CD14-positive monocyte (primary cell): ENCODE measurements at regions not wholly inside any gene's neighbourhood (a gene's known extent, or its start where the extent isn't known, plus 50 kb on each side); places are given as distances from the start of the nearest gene placed in this dataset.

ENCODE experiments used
- DNase-seq, 3 donors: peaks; one replicate each; pipeline ENCODE4 v3.0.0-alpha.2; 2011 to 2022
- H2AFZ ChIP-seq: 2 replicates; pipeline ENCODE4 v1.6.0; 2012; ENCODE audit warnings: mild to moderate bottlenecking, low read depth, low read length, inconsistent platforms; ENCODE audit not compliant: insufficient read depth, poor library complexity, severe bottlenecking
- H3K27ac ChIP-seq, 2 donors: 1 replicate in 1 of 2; 2 replicates in 1 of 2; pipeline ENCODE4 v1.5.1; 2012 to 2013; ENCODE audit warnings: low read length in 2 of 2, control low read depth in 1 of 2, inconsistent platforms in 1 of 2, low read depth in 1 of 2, mild to moderate bottlenecking in 1 of 2
- H3K27me3 ChIP-seq, 2 donors: one replicate each; pipeline versions ENCODE4 v1.6.0 to v1.6.1; 2011 to 2013; ENCODE audit warnings: low read length in 2 of 2; ENCODE audit not compliant: control insufficient read depth in 2 of 2, insufficient read depth in 2 of 2
- H3K36me3 ChIP-seq, 2 donors: replicated peaks in 1 of 2; 1 replicate in 1 of 2; 2 replicates in 1 of 2; pipeline versions ENCODE4 v1.5.1 to v1.6.1; 2012 to 2013; ENCODE audit warnings: low read length in 2 of 2, control low read depth in 1 of 2, inconsistent platforms in 1 of 2, mild to moderate bottlenecking in 1 of 2; ENCODE audit not compliant: insufficient read depth in 2 of 2, control insufficient read depth in 1 of 2
- H3K4me1 ChIP-seq, 2 donors: 1 replicate in 1 of 2; 2 replicates in 1 of 2; pipeline versions ENCODE4 v1.5.1 to v1.6.1; 2012 to 2013; ENCODE audit warnings: low read length in 2 of 2, control low read depth in 1 of 2, inconsistent platforms in 1 of 2, mild to moderate bottlenecking in 1 of 2, moderate library complexity in 1 of 2; ENCODE audit not compliant: insufficient read depth in 2 of 2, control insufficient read depth in 1 of 2
- H3K4me2 ChIP-seq: replicated peaks from 2 replicates; pipeline ENCODE3; 2012; ENCODE audit warnings: low read length, moderate library complexity, mild to moderate bottlenecking; ENCODE audit not compliant: poor library complexity, severe bottlenecking; ENCODE audit errors: extremely low read depth
- H3K4me3 ChIP-seq, 3 experiments: fragments of 200-600 bp in 1 of 3; sonication (generic) in 1 of 3; replicated peaks in 1 of 3; 1 replicate in 2 of 3; 2 replicates in 1 of 3; pipeline ENCODE4 v1.5.1; 2011 to 2013; ENCODE audit warnings: low read length in 3 of 3, mild to moderate bottlenecking in 3 of 3, control low read depth in 2 of 3, low read depth in 2 of 3, inconsistent platforms in 1 of 3, moderate library complexity in 1 of 3
- H3K79me2 ChIP-seq: 2 replicates; pipeline ENCODE4 v1.6.0; 2012; ENCODE audit warnings: mild to moderate bottlenecking, control low read depth, inconsistent platforms, low read length, moderate library complexity; ENCODE audit not compliant: insufficient read depth
- H3K9ac ChIP-seq: 2 replicates; pipeline ENCODE4 v1.6.0; 2017; ENCODE audit warnings: low read length, mild to moderate bottlenecking; ENCODE audit not compliant: insufficient read depth, poor library complexity, severe bottlenecking
- H3K9me3 ChIP-seq, 2 donors: replicated peaks in 1 of 2; 1 replicate in 1 of 2; 2 replicates in 1 of 2; pipeline versions ENCODE4 v1.5.1 to v1.6.1; 2012 to 2013; ENCODE audit warnings: low read length in 2 of 2, control low read depth in 1 of 2; ENCODE audit not compliant: control insufficient read depth in 1 of 2, insufficient read depth in 1 of 2
- H4K20me1 ChIP-seq: 2 replicates; pipeline ENCODE4 v1.6.0; 2012; ENCODE audit warnings: mild to moderate bottlenecking, low read length, control low read depth, moderate library complexity; ENCODE audit not compliant: insufficient read depth
- H3K27ac Mint-ChIP-seq, 7 donors: one replicate each; pipeline ENCODE4 v1.8.0; 2020; ENCODE audit warnings: mild to moderate bottlenecking in 7 of 7, mixed read lengths in 7 of 7, moderate library complexity in 6 of 7, inconsistent platforms in 2 of 7
- H3K27me3 Mint-ChIP-seq, 3 donors: one replicate each; pipeline ENCODE4 v1.8.0; 2021 to 2022; ENCODE audit warnings: low read depth in 3 of 3, mild to moderate bottlenecking in 3 of 3, mixed read lengths in 3 of 3, moderate library complexity in 3 of 3, inconsistent platforms in 1 of 3
- H3K36me3 Mint-ChIP-seq, 2 donors: one replicate each; pipeline ENCODE4 v1.8.0; 2020; ENCODE audit warnings: mixed read lengths in 2 of 2, inconsistent platforms in 1 of 2, mild to moderate bottlenecking in 1 of 2
- H3K4me1 Mint-ChIP-seq: one replicate; pipeline ENCODE4 v1.8.0; 2020; ENCODE audit warnings: mild to moderate bottlenecking, mixed read lengths
- H3K4me3 Mint-ChIP-seq, 2 donors: one replicate each; pipeline ENCODE4 v1.8.0; 2020; ENCODE audit warnings: mild to moderate bottlenecking in 2 of 2, mixed read lengths in 2 of 2, moderate library complexity in 1 of 2
- H3K9me3 Mint-ChIP-seq, 7 donors: one replicate each; pipeline ENCODE4 v1.8.0; 2020 to 2022; ENCODE audit warnings: mixed read lengths in 7 of 7, mild to moderate bottlenecking in 6 of 7, moderate library complexity in 6 of 7, inconsistent platforms in 2 of 7
- WGBS: methylation state at CpG from one replicate; pipeline ENCODE4 v1.1.5; 2013; ENCODE audit warnings: missing lambda C conversion rate; ENCODE audit not compliant: insufficient coverage; 5-methylcytosine and 5-hydroxymethylcytosine counted together
- intact Hi-C, 2 donors: fragments of 100-400 bp; cut with micrococcal nuclease; formaldehyde crosslinking; loops; one replicate each; pipeline versions ENCODE4 v1.15.0 to v1.15.1; 2023
- TF ChIP-seq, protein P1 (sequence below): fragments of 200-600 bp; IDR thresholded peaks from one replicate; pipeline ENCODE4 v1.8.0; 2022; ENCODE audit warnings: antibody characterized with exemption, mild to moderate bottlenecking

DNA sequence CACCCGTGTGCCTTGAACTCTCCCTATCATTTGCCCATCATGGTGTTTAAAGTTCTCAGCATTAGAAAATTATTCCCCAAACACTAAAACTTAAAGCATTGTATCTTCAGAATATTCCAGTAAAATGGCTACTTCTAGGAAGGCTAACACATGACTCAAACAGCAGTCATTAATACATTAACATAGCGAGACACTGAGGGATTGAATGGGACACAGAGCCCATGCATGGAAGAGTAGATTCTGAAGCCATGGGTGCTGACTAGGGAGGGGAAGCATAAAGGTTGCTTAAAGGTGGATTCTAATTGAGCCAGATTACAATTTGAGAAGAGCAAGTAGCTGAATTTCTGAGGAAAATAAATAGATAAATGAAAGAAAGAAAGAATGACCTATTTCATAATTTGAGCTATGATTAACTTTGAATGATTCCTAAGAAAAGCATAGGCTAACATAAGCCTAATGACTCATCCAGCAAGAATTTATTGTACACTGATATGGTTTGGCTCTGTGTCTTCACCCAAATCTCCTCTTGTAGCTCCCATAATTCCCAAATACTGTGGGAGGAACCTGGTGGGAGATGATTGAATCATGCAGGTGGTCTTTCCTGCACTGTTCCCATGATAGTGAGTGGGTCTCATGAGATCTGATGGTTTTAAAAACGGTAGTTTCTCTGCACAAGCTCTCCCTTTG lies 79.8 kb upstream of the PIK3C3 start:
- WGBS: 57% methylated on average over 1 of the region's 3 CpGs
- H3K4me1 Mint-ChIP-seq: no peaks in the 10 kb centered on the region
- no peak overlapping the region for H3K27ac Mint-ChIP-seq
- Histone ChIP-seq H3K79me2 (no peaks in the 10 kb centered on the region), H3K4me3 (no peak overlapping the region), H4K20me1 (no peaks in the 10 kb centered on the region), H3K4me1 (no peaks in the 10 kb centered on the region), H3K9ac (no peak overlapping the region), H3K4me2 (no peak overlapping the region), H3K27ac (no peak overlapping the region), H2AFZ (no peak overlapping the region), H3K27me3 (no peaks in the 10 kb centered on the region), H3K9me3 (no peaks in the 10 kb centered on the region), H3K36me3 (no peaks in the 10 kb centered on the region)
- no peak for DNase-seq
- no peaks in the 10 kb centered on the region for H3K36me3 Mint-ChIP-seq
- TF ChIP-seq, protein P1, sequence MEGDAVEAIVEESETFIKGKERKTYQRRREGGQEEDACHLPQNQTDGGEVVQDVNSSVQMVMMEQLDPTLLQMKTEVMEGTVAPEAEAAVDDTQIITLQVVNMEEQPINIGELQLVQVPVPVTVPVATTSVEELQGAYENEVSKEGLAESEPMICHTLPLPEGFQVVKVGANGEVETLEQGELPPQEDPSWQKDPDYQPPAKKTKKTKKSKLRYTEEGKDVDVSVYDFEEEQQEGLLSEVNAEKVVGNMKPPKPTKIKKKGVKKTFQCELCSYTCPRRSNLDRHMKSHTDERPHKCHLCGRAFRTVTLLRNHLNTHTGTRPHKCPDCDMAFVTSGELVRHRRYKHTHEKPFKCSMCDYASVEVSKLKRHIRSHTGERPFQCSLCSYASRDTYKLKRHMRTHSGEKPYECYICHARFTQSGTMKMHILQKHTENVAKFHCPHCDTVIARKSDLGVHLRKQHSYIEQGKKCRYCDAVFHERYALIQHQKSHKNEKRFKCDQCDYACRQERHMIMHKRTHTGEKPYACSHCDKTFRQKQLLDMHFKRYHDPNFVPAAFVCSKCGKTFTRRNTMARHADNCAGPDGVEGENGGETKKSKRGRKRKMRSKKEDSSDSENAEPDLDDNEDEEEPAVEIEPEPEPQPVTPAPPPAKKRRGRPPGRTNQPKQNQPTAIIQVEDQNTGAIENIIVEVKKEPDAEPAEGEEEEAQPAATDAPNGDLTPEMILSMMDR: no peak
- H3K4me3 Mint-ChIP-seq: no peak overlapping the region
- peaks cover 0 to 3% (median 2%) of the 10 kb centered on the region in 3 donors for H3K27me3 Mint-ChIP-seq
- intact Hi-C loops: no loop called here
- H3K9me3 Mint-ChIP-seq: peaks cover 0 to 2% (median 0%) of the 10 kb centered on the region in 7 donors

DNA sequence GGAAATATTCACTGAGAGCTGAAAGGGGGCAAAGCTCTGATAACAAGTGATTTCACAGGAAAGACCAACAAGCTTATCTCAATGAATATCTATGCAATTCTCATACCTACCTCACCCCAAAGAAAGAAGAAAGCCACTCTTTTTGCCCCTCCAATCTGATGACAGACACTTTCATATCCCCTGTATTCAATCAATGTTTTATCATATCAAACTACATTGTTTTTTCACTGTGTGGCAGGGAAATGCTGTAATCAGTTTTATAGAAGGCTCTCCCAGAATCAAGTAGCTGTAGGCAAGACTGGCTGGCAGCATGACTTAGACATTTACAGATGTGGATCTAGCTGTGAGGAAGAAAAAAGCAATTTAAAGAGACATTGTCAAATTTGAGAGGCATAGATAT lies 81.3 kb upstream of the PIK3C3 start:
- Mint-ChIP-seq H3K9me3 (peaks cover 0 to 2% (median 0%) of the 10 kb centered on the region in 7 donors), H3K4me3 (no peak overlapping the region), H3K27ac (no peak overlapping the region), H3K27me3 (peaks cover 0 to 3% (median 2%) of the 10 kb centered on the region in 3 donors), H3K4me1 (no peaks in the 10 kb centered on the region), H3K36me3 (no peaks in the 10 kb centered on the region)
- no peak overlapping the region for H2AFZ ChIP-seq
- H3K9ac ChIP-seq: no peak overlapping the region
- no peaks in the 10 kb centered on the region for H3K36me3 ChIP-seq
- H3K27ac ChIP-seq: no peak overlapping the region
- intact Hi-C loops: no loop called here
- no peaks in the 10 kb centered on the region for H4K20me1 ChIP-seq
- TF ChIP-seq, protein P1: no peak
- H3K4me3 ChIP-seq: no peak overlapping the region
- no peaks in the 10 kb centered on the region for H3K4me1 ChIP-seq
- no peaks in the 10 kb centered on the region for H3K27me3 ChIP-seq
- H3K9me3 ChIP-seq: no peaks in the 10 kb centered on the region
- no peak for DNase-seq
- H3K79me2 ChIP-seq: no peaks in the 10 kb centered on the region
- H3K4me2 ChIP-seq: no peak overlapping the region
